ENCODE measurements at regions not wholly inside any gene's neighbourhood (a gene's known extent, or its start where the extent isn't known, plus 50 kb on each side); places are given as distances from the start of the nearest gene placed in this dataset.

GRCh38 chr2:239638376-239638775 lies 237.6 kb upstream of the HDAC4 start:
- intact Hi-C loops (cut with micrococcal nuclease) (no loop called here), dilution Hi-C loops (cut with MboI; ENCODE audit: extremely low pct_ligation_motif_present, low sequenced_read_pairs) (no loop called here)
- Histone ChIP-seq H3K79me2 (ENCODE audit: control insufficient read depth, insufficient read depth, low read length) (no peaks in the 10 kb centered on the region), H3K4me2 (ENCODE audit: insufficient read depth, low read length) (no peak overlapping the region), H3K4me3 (replicated peaks in 1 of 3; ENCODE audit: insufficient read depth in 1 of 3, low read depth in 1 of 3, low read length in 3 of 3) (no peak overlapping the region), H4K20me1 (replicated peaks; ENCODE audit: control insufficient read depth, extremely low read depth, insufficient read depth, low read length) (no peaks in the 10 kb centered on the region), H3K9me3 (replicated peaks; ENCODE audit: control insufficient read depth, insufficient read depth, low read length) (no peaks in the 10 kb centered on the region), H3K36me3 (ENCODE audit: control insufficient read depth in 2 of 2, extremely low read depth in 1 of 2, insufficient read depth in 2 of 2, low read length in 2 of 2) (no peaks in the 10 kb centered on the region), H3K4me1 (ENCODE audit: control insufficient read depth, extremely low read depth, insufficient read depth, low read length) (no peaks in the 10 kb centered on the region), H2AFZ (ENCODE audit: low read depth, low read length) (no peak overlapping the region), H3K27ac (ENCODE audit: insufficient read depth, low read depth, low read length) (no peak overlapping the region), H3K27me3 (ENCODE audit: control insufficient read depth in 2 of 2, insufficient read depth in 2 of 2, low read length in 2 of 2) (no peaks in the 10 kb centered on the region), H3K9me1 (replicated peaks; ENCODE audit: control insufficient read depth, extremely low read depth, insufficient read depth, low read length) (no peaks in the 10 kb centered on the region), H3K9ac (replicated peaks; ENCODE audit: extremely low read depth, insufficient read depth, low read length) (no peak overlapping the region)
- no peak for TF ChIP-seq POLR2A (IDR thresholded peaks at IDR 0.05; ENCODE audit: low read depth, low read length)
- TF ChIP-seq, protein P1, sequence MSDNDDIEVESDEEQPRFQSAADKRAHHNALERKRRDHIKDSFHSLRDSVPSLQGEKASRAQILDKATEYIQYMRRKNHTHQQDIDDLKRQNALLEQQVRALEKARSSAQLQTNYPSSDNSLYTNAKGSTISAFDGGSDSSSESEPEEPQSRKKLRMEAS (IDR thresholded peaks at IDR 0.05; ENCODE audit: insufficient read depth, insufficient read length): no peak
- no peak for TF ChIP-seq FOS (IDR thresholded peaks at IDR 0.05; ENCODE audit: borderline replicate concordance, insufficient read depth, low read length)
- TF ChIP-seq, protein P2, sequence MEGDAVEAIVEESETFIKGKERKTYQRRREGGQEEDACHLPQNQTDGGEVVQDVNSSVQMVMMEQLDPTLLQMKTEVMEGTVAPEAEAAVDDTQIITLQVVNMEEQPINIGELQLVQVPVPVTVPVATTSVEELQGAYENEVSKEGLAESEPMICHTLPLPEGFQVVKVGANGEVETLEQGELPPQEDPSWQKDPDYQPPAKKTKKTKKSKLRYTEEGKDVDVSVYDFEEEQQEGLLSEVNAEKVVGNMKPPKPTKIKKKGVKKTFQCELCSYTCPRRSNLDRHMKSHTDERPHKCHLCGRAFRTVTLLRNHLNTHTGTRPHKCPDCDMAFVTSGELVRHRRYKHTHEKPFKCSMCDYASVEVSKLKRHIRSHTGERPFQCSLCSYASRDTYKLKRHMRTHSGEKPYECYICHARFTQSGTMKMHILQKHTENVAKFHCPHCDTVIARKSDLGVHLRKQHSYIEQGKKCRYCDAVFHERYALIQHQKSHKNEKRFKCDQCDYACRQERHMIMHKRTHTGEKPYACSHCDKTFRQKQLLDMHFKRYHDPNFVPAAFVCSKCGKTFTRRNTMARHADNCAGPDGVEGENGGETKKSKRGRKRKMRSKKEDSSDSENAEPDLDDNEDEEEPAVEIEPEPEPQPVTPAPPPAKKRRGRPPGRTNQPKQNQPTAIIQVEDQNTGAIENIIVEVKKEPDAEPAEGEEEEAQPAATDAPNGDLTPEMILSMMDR (IDR thresholded peaks at IDR 0.05; ENCODE audit: extremely low read depth in 1 of 2, insufficient read depth in 1 of 2, low read depth in 1 of 2, low read length in 2 of 2): no peak
- no peak for TF ChIP-seq POLR2AphosphoS5 (IDR thresholded peaks at IDR 0.05; ENCODE audit: insufficient read depth, low read depth, low read length)
- TF ChIP-seq EZH2 (IDR thresholded peaks at IDR 0.05; ENCODE audit: borderline replicate concordance, low read depth, low read length, severe bottlenecking): no peak
- no peak for DNase-seq (ENCODE audit: low read depth, low spot score)
- BruUV-seq (replicated peaks): no TSS peak
- FAIRE-seq: no peak
- CTCF ChIA-PET: no interaction called here
- POLR2A ChIA-PET: no interaction called here

DNA sequence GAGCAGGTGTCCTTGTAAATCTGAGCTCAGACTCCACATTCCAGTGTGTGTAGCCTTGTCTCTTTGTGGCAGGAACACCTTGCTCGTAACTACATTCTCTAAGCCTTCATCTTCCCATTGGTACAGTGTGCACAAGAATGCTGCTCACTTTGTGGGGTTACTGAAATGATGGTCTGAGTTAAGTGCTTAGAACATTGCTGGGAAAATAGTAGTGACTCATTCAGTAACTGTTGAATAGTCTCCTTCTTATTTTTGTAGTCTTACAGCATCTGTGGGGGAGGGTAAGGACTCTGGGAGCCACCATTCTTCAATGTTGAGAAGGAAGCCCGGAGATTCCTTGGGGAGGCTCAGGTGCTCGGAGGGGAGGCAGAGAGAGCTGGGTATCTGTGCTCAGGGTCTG lies 236.0 kb upstream of the HDAC4 start:
- FAIRE-seq: no peak

More for the DNA sequence above, 236.0 kb upstream of the HDAC4 start:
- Histone ChIP-seq H3K79me2 (ENCODE audit: control insufficient read depth, insufficient read depth, low read length) (no peaks in the 10 kb centered on the region), H3K9ac (replicated peaks; ENCODE audit: extremely low read depth, insufficient read depth, low read length) (no peak overlapping the region), H3K27me3 (ENCODE audit: control insufficient read depth in 2 of 2, insufficient read depth in 2 of 2, low read length in 2 of 2) (no peaks in the 10 kb centered on the region), H3K4me3 (replicated peaks in 1 of 3; ENCODE audit: insufficient read depth in 1 of 3, low read depth in 1 of 3, low read length in 3 of 3) (no peak overlapping the region), H3K9me1 (replicated peaks; ENCODE audit: control insufficient read depth, extremely low read depth, insufficient read depth, low read length) (no peaks in the 10 kb centered on the region), H3K36me3 (ENCODE audit: control insufficient read depth in 2 of 2, extremely low read depth in 1 of 2, insufficient read depth in 2 of 2, low read length in 2 of 2) (no peaks in the 10 kb centered on the region), H3K27ac (ENCODE audit: insufficient read depth, low read depth, low read length) (no peak overlapping the region), H3K4me1 (ENCODE audit: control insufficient read depth, extremely low read depth, insufficient read depth, low read length) (no peaks in the 10 kb centered on the region), H4K20me1 (replicated peaks; ENCODE audit: control insufficient read depth, extremely low read depth, insufficient read depth, low read length) (no peaks in the 10 kb centered on the region), H2AFZ (ENCODE audit: low read depth, low read length) (no peak overlapping the region), H3K4me2 (ENCODE audit: insufficient read depth, low read length) (no peak overlapping the region), H3K9me3 (replicated peaks; ENCODE audit: control insufficient read depth, insufficient read depth, low read length) (peaks cover 4% of the 10 kb centered on the region)
- dilution Hi-C loops (cut with MboI; ENCODE audit: extremely low pct_ligation_motif_present, low sequenced_read_pairs) (no loop called here), intact Hi-C loops (cut with micrococcal nuclease) (no loop called here)
- BruUV-seq (replicated peaks): no TSS peak
- ChIA-PET CTCF (no interaction called here), POLR2A (no interaction called here)
- TF ChIP-seq FOS (IDR thresholded peaks at IDR 0.05; ENCODE audit: borderline replicate concordance, insufficient read depth, low read length) (no peak), JUN (IDR thresholded peaks at IDR 0.05; ENCODE audit: borderline replicate concordance, insufficient read depth, insufficient read length, low read depth) (no peak), MYC (IDR thresholded peaks at IDR 0.05; ENCODE audit: low read depth, low read length) (no peak), EZH2 (IDR thresholded peaks at IDR 0.05; ENCODE audit: borderline replicate concordance, low read depth, low read length, severe bottlenecking) (no peak), POLR2A (IDR thresholded peaks at IDR 0.05; ENCODE audit: low read depth, low read length) (no peak), GATA2 (IDR thresholded peaks at IDR 0.05; ENCODE audit: insufficient read depth, insufficient read length, low read depth, low read length) (no peak), POLR2AphosphoS5 (IDR thresholded peaks at IDR 0.05; ENCODE audit: insufficient read depth, low read depth, low read length) (no peak)
- TF ChIP-seq, protein P2 (IDR thresholded peaks at IDR 0.05; ENCODE audit: extremely low read depth in 1 of 2, insufficient read depth in 1 of 2, low read depth in 1 of 2, low read length in 2 of 2): no peak
- TF ChIP-seq, protein P1 (IDR thresholded peaks at IDR 0.05; ENCODE audit: insufficient read depth, insufficient read length): no peak
- no peak for DNase-seq (ENCODE audit: low read depth, low spot score)
